ENCODE measurements at regions not wholly inside any gene's neighbourhood (a gene's known extent, or its start where the extent isn't known, plus 50 kb on each side); places are given as distances from the start of the nearest gene placed in this dataset.
"Not testable (repeated sequence)": the region's sequence is repeated elsewhere in the genome, so short reads cannot be mapped to it uniquely, and the experiment has no call there.

DNA sequence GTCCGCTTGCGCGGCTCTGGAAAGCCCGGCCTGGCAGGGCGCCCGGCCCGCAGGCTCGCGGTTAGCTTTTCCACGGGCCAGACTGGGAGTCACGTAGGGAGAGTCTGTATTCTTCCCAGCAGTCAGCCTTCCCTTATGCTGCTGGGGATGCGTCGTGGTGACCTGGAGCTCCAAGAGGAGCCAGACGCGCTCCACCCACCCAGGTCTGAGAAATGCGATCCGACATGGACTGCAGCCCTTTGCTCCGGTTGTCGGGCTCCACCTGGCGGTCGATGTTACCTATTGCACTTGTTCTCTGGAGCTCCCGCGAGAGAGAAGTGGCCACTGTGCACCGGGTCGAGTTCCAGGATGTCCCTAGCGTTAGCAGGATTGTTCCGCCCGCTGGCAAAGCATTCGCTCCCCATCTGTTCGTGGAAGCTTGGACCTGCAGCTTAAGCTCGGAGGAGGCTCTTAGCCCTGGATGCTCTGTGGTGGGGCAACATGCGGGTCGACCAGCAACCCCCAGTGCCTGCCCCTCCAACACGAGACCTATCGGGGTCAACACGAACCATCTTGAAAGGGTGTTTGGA, 367.4 kb downstream of the SPATA31A6 start:
- H2BK5ac ChIP-seq (ENCODE audit: low read length); H3K4me2 ChIP-seq (ENCODE audit: insufficient read depth, low read length, poor library complexity, severe bottlenecking); H3K36me3 ChIP-seq (replicated peaks in 1 of 2; ENCODE audit: control insufficient read depth in 2 of 2, insufficient read depth in 2 of 2, low read length in 2 of 2); H3K14ac ChIP-seq (ENCODE audit: low read length); H3K4me3 ChIP-seq (ENCODE audit: low read length in 2 of 2); H3K4ac ChIP-seq (ENCODE audit: low read length); H2BK15ac ChIP-seq (ENCODE audit: low read length); H3K27ac ChIP-seq (replicated peaks; ENCODE audit: low read length); H4K91ac ChIP-seq (ENCODE audit: low read depth, low read length, poor library complexity); H2BK120ac ChIP-seq (ENCODE audit: low read depth, low read length); H3K9ac ChIP-seq (ENCODE audit: low read depth, low read length, poor library complexity); H3K23ac ChIP-seq (ENCODE audit: low read depth, low read length, poor library complexity); H2AFZ ChIP-seq (ENCODE audit: low read length); H2BK12ac ChIP-seq (ENCODE audit: low read length); H3K18ac ChIP-seq (ENCODE audit: low read length); H4K8ac ChIP-seq (ENCODE audit: low read depth, low read length); H2AK5ac ChIP-seq (ENCODE audit: low read depth, low read length); H3K79me1 ChIP-seq (ENCODE audit: low read depth, low read length); H3K4me1 ChIP-seq (ENCODE audit: control insufficient read depth in 2 of 2, insufficient read depth in 1 of 2, low read depth in 1 of 2, low read length in 2 of 2); H3K9me3 ChIP-seq (replicated peaks in 1 of 2; ENCODE audit: control insufficient read depth in 2 of 2, insufficient read depth in 1 of 2, low read depth in 1 of 2, low read length in 2 of 2); H3K27me3 ChIP-seq (ENCODE audit: control insufficient read depth in 3 of 3, insufficient read depth in 3 of 3, low read depth in 1 of 3, low read length in 3 of 3); DNase-seq (ENCODE audit: low spot score): not testable (repeated sequence)
- WGBS, 2 donors (ENCODE audit: extremely low coverage in 2 of 2, insufficient read length in 2 of 2, insufficient replicate concordance in 1 of 2) = no CpG with 5 or more reads among the region's 36 CpGs

DNA sequence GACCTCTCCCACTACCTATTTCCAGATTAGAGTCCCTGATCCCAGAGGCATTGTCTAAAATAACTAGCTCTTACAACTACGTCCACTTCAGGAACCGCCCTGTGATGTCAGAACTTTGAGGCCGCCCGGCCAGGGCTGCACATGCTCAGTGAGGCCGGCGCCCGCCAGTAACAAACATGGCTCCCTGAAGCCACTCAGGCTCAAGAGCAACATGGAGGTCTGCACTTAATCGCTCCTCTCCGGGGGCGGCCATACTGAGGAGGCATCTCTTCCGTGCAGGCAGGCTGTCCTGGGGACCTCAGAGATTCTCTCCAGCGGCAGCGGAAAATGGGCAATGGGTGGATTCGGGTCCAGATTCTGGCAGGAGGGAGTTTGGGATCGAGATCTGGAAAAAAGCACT, 385.1 kb downstream of the SPATA31A6 start:
- not testable (repeated sequence) for H2BK15ac ChIP-seq (ENCODE audit: low read length); H2BK12ac ChIP-seq (ENCODE audit: low read length); H3K18ac ChIP-seq (ENCODE audit: low read length); H4K91ac ChIP-seq (ENCODE audit: low read depth, low read length, poor library complexity); H3K36me3 ChIP-seq (replicated peaks in 1 of 2; ENCODE audit: control insufficient read depth in 2 of 2, insufficient read depth in 2 of 2, low read length in 2 of 2); H3K79me1 ChIP-seq (ENCODE audit: low read depth, low read length); H3K14ac ChIP-seq (ENCODE audit: low read length); H3K4me3 ChIP-seq (ENCODE audit: low read length in 2 of 2); H3K4me2 ChIP-seq (ENCODE audit: insufficient read depth, low read length, poor library complexity, severe bottlenecking); H2BK5ac ChIP-seq (ENCODE audit: low read length); H2BK120ac ChIP-seq (ENCODE audit: low read depth, low read length); H3K4me1 ChIP-seq (ENCODE audit: control insufficient read depth in 2 of 2, insufficient read depth in 1 of 2, low read depth in 1 of 2, low read length in 2 of 2); H2AFZ ChIP-seq (ENCODE audit: low read length); H3K27me3 ChIP-seq (ENCODE audit: control insufficient read depth in 3 of 3, insufficient read depth in 3 of 3, low read depth in 1 of 3, low read length in 3 of 3); H2AK5ac ChIP-seq (ENCODE audit: low read depth, low read length); DNase-seq (ENCODE audit: low spot score); H4K8ac ChIP-seq (ENCODE audit: low read depth, low read length); H3K9ac ChIP-seq (ENCODE audit: low read depth, low read length, poor library complexity); H3K4ac ChIP-seq (ENCODE audit: low read length); H3K23ac ChIP-seq (ENCODE audit: low read depth, low read length, poor library complexity); H3K9me3 ChIP-seq (replicated peaks in 1 of 2; ENCODE audit: control insufficient read depth in 2 of 2, insufficient read depth in 1 of 2, low read depth in 1 of 2, low read length in 2 of 2); H3K27ac ChIP-seq (replicated peaks; ENCODE audit: low read length)
- no CpG with 5 or more reads among the region's 15 CpGs for WGBS, 2 donors (ENCODE audit: extremely low coverage in 2 of 2, insufficient read length in 2 of 2, insufficient replicate concordance in 1 of 2)

DNA sequence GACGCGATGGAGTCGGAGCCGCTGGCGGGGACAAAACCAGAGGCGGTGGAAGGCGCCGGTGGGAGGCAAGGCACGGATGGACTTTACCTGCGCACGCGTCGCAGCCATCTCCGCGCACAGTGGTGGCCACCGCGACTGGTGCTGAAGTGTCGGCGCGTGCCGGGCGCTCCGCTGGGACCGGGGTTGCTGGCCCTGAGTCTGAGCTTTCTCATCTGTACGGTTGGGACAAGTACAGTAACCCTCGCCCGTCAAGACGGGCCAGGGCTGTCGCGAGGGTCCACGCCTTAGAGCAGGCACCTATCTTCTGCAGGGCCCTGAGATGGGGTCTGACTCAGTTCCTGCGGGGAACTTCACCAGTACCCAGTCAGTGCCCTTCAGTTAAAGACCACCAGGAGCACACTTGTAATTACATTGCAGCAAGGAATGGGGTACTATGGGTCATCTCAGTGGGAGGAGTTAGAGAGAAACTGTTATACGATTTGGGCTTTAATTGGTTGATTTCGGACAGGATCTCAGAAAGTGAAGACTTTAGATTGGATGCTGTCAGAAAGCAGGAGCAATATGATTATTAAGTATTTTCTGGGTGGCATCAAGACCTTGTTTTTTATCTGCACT, 385.6 kb downstream of the SPATA31A6 start:
- not testable (repeated sequence) for H2BK15ac ChIP-seq (ENCODE audit: low read length); H3K23ac ChIP-seq (ENCODE audit: low read depth, low read length, poor library complexity); H3K4me2 ChIP-seq (ENCODE audit: insufficient read depth, low read length, poor library complexity, severe bottlenecking); H4K91ac ChIP-seq (ENCODE audit: low read depth, low read length, poor library complexity); H3K9ac ChIP-seq (ENCODE audit: low read depth, low read length, poor library complexity); H3K27ac ChIP-seq (replicated peaks; ENCODE audit: low read length); H2BK120ac ChIP-seq (ENCODE audit: low read depth, low read length); H2BK12ac ChIP-seq (ENCODE audit: low read length); H2AFZ ChIP-seq (ENCODE audit: low read length); H3K27me3 ChIP-seq (ENCODE audit: control insufficient read depth in 3 of 3, insufficient read depth in 3 of 3, low read depth in 1 of 3, low read length in 3 of 3); H3K4ac ChIP-seq (ENCODE audit: low read length); H3K36me3 ChIP-seq (replicated peaks in 1 of 2; ENCODE audit: control insufficient read depth in 2 of 2, insufficient read depth in 2 of 2, low read length in 2 of 2); H3K14ac ChIP-seq (ENCODE audit: low read length); DNase-seq (ENCODE audit: low spot score); H3K9me3 ChIP-seq (replicated peaks in 1 of 2; ENCODE audit: control insufficient read depth in 2 of 2, insufficient read depth in 1 of 2, low read depth in 1 of 2, low read length in 2 of 2); H3K18ac ChIP-seq (ENCODE audit: low read length); H3K79me1 ChIP-seq (ENCODE audit: low read depth, low read length); H4K8ac ChIP-seq (ENCODE audit: low read depth, low read length); H2AK5ac ChIP-seq (ENCODE audit: low read depth, low read length); H3K4me1 ChIP-seq (ENCODE audit: control insufficient read depth in 2 of 2, insufficient read depth in 1 of 2, low read depth in 1 of 2, low read length in 2 of 2); H2BK5ac ChIP-seq (ENCODE audit: low read length)
- peak overlapping the region in 1 of 2 donors; percentile 25 for H3K4me3 ChIP-seq (ENCODE audit: low read length in 2 of 2)
- WGBS, 2 donors (ENCODE audit: extremely low coverage in 2 of 2, insufficient read length in 2 of 2, insufficient replicate concordance in 1 of 2) = no CpG with 5 or more reads among the region's 34 CpGs

DNA sequence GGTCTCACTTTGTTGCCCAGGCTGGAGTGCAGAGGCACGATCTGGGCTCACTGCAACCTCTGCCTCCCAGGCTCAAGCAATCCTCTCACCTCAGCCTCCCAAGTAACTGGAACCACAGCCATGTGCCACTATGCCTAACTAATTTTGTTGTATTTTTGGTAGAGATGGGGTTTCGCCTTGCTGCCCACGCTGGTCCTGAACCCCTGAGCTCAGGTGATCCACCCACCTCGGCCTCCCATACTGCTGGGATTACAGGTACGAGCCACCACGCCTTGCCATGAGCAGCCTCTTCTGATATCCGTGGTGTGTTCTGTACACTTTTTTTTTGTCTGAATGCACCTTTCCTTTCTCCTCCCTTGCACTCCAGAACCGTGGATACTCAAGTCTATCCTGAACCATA, 394.4 kb downstream of the SPATA31A6 start:
- not testable (repeated sequence) for H3K4me3 ChIP-seq (ENCODE audit: low read length in 2 of 2); H4K8ac ChIP-seq (ENCODE audit: low read depth, low read length); H2AFZ ChIP-seq (ENCODE audit: low read length); H3K23ac ChIP-seq (ENCODE audit: low read depth, low read length, poor library complexity); H3K9me3 ChIP-seq (replicated peaks in 1 of 2; ENCODE audit: control insufficient read depth in 2 of 2, insufficient read depth in 1 of 2, low read depth in 1 of 2, low read length in 2 of 2); H3K4ac ChIP-seq (ENCODE audit: low read length); H4K91ac ChIP-seq (ENCODE audit: low read depth, low read length, poor library complexity); H3K27ac ChIP-seq (replicated peaks; ENCODE audit: low read length); H3K18ac ChIP-seq (ENCODE audit: low read length); H2BK12ac ChIP-seq (ENCODE audit: low read length); H3K79me1 ChIP-seq (ENCODE audit: low read depth, low read length); H2BK120ac ChIP-seq (ENCODE audit: low read depth, low read length); H3K9ac ChIP-seq (ENCODE audit: low read depth, low read length, poor library complexity); H3K4me2 ChIP-seq (ENCODE audit: insufficient read depth, low read length, poor library complexity, severe bottlenecking); H3K14ac ChIP-seq (ENCODE audit: low read length); H2BK5ac ChIP-seq (ENCODE audit: low read length); H3K4me1 ChIP-seq (ENCODE audit: control insufficient read depth in 2 of 2, insufficient read depth in 1 of 2, low read depth in 1 of 2, low read length in 2 of 2); H2BK15ac ChIP-seq (ENCODE audit: low read length); DNase-seq (ENCODE audit: low spot score); H2AK5ac ChIP-seq (ENCODE audit: low read depth, low read length); H3K36me3 ChIP-seq (replicated peaks in 1 of 2; ENCODE audit: control insufficient read depth in 2 of 2, insufficient read depth in 2 of 2, low read length in 2 of 2); H3K27me3 ChIP-seq (ENCODE audit: control insufficient read depth in 3 of 3, insufficient read depth in 3 of 3, low read depth in 1 of 3, low read length in 3 of 3)
- WGBS, 2 donors (ENCODE audit: extremely low coverage in 2 of 2, insufficient read length in 2 of 2, insufficient replicate concordance in 1 of 2) = no CpG with 5 or more reads among the region's 8 CpGs

Data from neuronal stem cell (in vitro differentiated cells).